ENCODE measurements at regions not wholly inside any gene's neighbourhood (a gene's known extent, or its start where the extent isn't known, plus 50 kb on each side); places are given as distances from the start of the nearest gene placed in this dataset.

DNA sequence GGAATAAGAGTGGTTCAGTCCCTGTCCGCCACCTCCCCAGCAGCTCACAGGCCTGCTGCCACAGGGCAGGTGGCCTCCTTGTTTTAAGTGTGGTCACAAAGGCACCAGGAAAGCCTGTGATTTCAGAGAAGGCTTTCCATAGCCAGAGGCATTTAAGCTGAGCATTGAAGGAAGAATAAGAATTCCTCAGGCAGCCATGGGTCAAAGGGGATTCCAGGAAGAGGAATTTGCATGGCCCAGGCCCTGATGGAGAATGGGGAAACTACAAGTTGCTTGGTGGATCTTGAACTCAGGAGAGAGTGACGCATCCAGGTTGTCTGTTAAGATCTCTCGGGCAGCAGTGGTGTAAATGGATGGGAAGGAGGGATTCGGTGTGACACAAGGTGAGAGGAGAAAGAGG is 66.7 kb downstream of the KLHDC7A start (continued):
- TF ChIP-seq, protein P1, sequence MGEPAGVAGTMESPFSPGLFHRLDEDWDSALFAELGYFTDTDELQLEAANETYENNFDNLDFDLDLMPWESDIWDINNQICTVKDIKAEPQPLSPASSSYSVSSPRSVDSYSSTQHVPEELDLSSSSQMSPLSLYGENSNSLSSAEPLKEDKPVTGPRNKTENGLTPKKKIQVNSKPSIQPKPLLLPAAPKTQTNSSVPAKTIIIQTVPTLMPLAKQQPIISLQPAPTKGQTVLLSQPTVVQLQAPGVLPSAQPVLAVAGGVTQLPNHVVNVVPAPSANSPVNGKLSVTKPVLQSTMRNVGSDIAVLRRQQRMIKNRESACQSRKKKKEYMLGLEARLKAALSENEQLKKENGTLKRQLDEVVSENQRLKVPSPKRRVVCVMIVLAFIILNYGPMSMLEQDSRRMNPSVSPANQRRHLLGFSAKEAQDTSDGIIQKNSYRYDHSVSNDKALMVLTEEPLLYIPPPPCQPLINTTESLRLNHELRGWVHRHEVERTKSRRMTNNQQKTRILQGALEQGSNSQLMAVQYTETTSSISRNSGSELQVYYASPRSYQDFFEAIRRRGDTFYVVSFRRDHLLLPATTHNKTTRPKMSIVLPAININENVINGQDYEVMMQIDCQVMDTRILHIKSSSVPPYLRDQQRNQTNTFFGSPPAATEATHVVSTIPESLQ (CRISPR knock-in tag; IDR thresholded peaks at IDR 0.05), result no peak
- TF ChIP-seq TEAD1 (CRISPR knock-in tag; IDR thresholded peaks at IDR 0.05), result no peak
- TF ChIP-seq TP53 (CRISPR knock-in tag; IDR thresholded peaks at IDR 0.05), result no peak

GRCh38 chr1:18548643-18549042 is 67.9 kb downstream of the KLHDC7A start:
- DNase-seq (ENCODE audit: low spot score) (no peak), ATAC-seq (no peak)
- peaks cover 33% of the 10 kb centered on the region for H3K27me3 Mint-ChIP-seq (ENCODE audit: low read depth)
- H3K4me1 Mint-ChIP-seq, result peaks cover 19% of the 10 kb centered on the region
- H3K9me3 Mint-ChIP-seq, result peaks cover 1% of the 10 kb centered on the region
- no peak overlapping the region for H3K27ac Mint-ChIP-seq
- ChIA-PET POLR2A (interaction anchor here (1.1 kb wide), 1 partner anchor 10 kb away, joined by 4 read pairs; no protein-coding TSS in a partner anchor), CTCF (interaction anchor here (1.0 to 6.1 kb wide), 4 partner anchors 8 to 33 kb away, joined by 3 to 40 read pairs (median 18); no protein-coding TSS in a partner anchor)
- TF ChIP-seq ESRRA (CRISPR knock-in tag; IDR thresholded peaks at IDR 0.05; ENCODE audit: borderline replicate concordance) (no peak), NR3C1 (CRISPR knock-in tag; conservative IDR thresholded peaks at IDR 0.05; ENCODE audit: low read depth) (no peak), MYBL2 (CRISPR knock-in tag; IDR thresholded peaks at IDR 0.05) (no peak), ZNF425 (CRISPR knock-in tag; conservative IDR thresholded peaks at IDR 0.05) (no peak), ZMAT4 (CRISPR knock-in tag; IDR thresholded peaks at IDR 0.05) (no peak), ATF2 (CRISPR knock-in tag; IDR thresholded peaks at IDR 0.05; ENCODE audit: borderline replicate concordance, low read depth) (no peak), PRDM15 (CRISPR knock-in tag; IDR thresholded peaks at IDR 0.05) (no peak), ETV6 (CRISPR knock-in tag; IDR thresholded peaks at IDR 0.05) (no peak)
- TF ChIP-seq, protein P2, sequence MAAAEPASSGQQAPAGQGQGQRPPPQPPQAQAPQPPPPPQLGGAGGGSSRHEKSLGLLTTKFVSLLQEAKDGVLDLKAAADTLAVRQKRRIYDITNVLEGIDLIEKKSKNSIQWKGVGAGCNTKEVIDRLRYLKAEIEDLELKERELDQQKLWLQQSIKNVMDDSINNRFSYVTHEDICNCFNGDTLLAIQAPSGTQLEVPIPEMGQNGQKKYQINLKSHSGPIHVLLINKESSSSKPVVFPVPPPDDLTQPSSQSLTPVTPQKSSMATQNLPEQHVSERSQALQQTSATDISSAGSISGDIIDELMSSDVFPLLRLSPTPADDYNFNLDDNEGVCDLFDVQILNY (CRISPR knock-in tag; IDR thresholded peaks at IDR 0.05), result no peak
- TF ChIP-seq, protein P3, sequence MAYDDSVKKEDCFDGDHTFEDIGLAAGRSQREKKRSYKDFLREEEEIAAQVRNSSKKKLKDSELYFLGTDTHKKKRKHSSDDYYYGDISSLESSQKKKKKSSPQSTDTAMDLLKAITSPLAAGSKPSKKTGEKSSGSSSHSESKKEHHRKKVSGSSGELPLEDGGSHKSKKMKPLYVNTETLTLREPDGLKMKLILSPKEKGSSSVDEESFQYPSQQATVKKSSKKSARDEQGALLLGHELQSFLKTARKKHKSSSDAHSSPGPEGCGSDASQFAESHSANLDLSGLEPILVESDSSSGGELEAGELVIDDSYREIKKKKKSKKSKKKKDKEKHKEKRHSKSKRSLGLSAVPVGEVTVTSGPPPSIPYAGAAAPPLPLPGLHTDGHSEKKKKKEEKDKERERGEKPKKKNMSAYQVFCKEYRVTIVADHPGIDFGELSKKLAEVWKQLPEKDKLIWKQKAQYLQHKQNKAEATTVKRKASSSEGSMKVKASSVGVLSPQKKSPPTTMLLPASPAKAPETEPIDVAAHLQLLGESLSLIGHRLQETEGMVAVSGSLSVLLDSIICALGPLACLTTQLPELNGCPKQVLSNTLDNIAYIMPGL (CRISPR knock-in tag; IDR thresholded peaks at IDR 0.05), result no peak
- no peak overlapping the region for H3K4me3 Mint-ChIP-seq
- H3K36me3 Mint-ChIP-seq, result peaks cover under 1% of the 10 kb centered on the region; the same call in 1 of the 2 replicates

All from WTC11 (cell line).